Stimulated activated CD8-positive, alpha-beta memory T cell treated with anti-CD3 and anti-CD28 coated beads, Interleukin-4, amount 100 ng/mL, for 1 hour (primary cell): ENCODE measurements at regions not wholly inside any gene's neighbourhood (a gene's known extent, or its start where the extent isn't known, plus 50 kb on each side); places are given as distances from the start of the nearest gene placed in this dataset.

Experiments used
- DNase-seq, 2 donors: peaks; one replicate each; pipeline ENCODE4 v3.0.0-alpha.2; 2020; ENCODE audit warnings: low read depth in 2 of 2, low spot score in 1 of 2

DNA sequence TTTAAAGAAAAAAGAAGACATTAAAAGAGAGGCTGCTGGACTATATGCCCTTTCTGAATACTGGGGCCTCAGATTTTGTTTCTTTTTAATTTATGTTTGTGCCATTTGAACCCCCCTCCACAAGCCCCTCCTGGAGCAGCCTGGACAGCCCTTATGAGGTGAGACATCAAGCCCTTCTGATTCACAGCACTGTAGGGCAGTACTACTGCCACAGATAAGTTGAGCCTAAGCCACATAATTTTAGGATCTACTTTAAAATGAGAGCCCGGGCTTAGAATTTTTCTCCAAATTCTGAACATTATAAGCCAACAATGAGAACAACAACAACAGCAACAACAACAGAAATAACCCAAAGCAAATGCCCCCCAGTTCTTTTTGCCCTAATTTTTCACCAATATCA, 256.9 kb upstream of the SALL1 start:
- no peak for DNase-seq

DNA sequence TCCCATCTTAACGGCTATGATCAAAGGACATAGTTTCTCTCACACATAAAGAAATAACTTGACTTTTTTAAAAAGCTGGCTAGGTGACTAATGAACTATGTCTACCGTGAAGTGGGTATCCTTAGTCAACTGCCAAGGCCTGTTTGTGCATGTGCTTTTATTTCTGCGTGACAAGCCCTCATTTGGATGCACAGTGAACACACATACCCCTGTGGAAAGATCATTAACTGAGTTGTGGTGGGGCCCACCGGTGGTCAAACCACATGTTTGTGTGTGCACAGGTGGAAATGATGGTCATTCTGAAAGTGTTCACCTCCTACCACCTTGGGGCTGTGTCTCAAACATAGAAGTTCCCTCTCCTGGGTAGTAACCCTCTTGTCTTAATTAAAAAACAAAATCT, 256.1 kb upstream of the SALL1 start:
- no peak for DNase-seq

DNA sequence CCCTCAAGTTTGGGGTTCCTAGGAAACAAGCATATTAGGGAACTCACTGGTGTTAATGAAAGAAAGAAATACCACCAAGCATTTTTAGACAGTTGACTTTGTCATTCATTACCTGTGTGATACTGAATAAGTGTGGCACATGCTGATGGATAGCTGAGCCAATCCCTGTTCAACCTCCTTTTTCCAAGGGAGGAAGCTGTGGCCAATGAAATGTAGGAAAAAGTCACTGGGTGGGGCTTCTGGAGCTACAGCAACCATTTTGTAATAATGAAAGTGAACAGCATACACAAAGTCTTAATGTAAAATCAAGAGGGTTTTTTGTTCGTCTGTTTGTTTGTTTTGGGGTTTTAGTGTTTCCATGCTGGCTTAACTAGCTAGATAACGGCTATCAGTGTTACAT, 254.3 kb upstream of the SALL1 start:
- DNase-seq: no peak

GRCh38 chr16:51404386-51404785, 253.3 kb upstream of the SALL1 start:
- DNase-seq: no peak

GRCh38 chr16:51402785-51403184, 251.7 kb upstream of the SALL1 start:
- DNase-seq: no peak

DNA sequence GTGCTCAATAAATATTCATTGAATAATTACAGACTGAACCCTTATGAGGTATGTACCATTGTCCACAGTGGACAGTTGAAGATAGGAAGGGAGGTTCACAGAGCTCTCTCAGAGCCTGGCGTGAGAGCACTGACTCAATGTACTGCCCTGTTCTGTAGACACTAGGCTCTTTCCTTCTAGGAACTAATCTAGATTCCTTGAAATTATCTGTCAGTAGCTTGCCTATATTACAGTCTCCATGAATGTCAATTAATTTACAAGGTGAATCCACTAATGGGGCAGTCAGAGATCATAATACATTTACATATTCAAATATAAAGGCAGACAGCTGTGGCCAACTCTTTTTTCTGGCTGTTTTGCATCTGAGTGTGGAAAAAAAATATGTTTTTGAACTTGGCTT, 251.2 kb upstream of the SALL1 start:
- DNase-seq: no peak

DNA sequence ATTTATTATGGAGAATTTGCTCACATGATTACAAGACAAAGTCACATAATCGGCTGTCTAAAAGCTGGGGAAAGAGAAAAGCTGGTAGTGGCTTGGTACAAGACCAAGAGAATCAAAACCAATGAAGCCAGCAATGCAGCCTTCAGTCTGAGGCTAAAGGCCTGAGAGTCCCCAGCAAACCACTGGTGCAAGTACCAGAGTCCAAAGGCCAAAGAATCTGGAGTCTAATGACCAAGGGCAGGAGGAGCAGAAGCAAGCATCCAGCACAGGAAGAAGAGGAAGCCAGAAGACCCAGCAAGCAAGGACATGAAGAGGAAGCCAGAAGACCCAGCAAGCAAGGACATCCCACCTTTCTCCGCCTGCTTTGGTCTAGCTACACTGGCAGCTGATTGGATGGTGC, 250.6 kb upstream of the SALL1 start:
- no peak for DNase-seq

DNA sequence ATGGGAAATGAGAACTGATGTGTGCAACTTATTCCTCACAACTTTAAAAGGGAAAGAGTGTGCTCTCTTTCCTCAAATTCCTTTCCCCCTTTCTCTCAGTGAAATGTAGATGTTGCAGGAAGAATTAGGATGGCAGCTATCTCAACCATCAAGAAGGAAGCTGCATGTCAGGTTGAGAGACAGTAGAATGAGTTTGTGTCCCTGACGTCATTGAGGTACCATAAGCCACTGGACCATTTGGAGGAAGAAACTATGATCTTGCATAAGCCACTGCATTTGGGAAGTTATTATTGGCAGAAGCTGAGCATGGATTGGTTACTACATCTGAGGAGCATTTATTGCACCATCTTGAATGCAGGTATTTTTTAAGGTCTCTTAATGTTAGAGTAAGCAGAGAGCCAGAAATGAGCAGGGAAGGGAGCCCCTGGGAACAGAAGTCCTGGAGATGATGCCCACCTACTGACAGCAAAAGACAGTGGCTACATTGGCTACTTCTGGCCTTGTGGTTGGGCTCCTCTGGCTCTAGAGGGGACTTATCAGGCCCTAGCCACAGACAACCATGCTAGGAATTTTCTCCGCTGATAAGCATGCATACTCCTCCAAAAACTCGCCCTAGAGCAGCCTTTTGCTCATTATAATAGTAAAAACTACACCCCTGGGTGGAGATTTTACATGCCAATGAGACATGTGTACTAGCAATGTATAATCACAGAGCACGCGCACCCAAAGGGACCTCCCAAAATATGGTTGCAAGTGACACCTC, 249.0 kb upstream of the SALL1 start:
- no peak for DNase-seq

DNA sequence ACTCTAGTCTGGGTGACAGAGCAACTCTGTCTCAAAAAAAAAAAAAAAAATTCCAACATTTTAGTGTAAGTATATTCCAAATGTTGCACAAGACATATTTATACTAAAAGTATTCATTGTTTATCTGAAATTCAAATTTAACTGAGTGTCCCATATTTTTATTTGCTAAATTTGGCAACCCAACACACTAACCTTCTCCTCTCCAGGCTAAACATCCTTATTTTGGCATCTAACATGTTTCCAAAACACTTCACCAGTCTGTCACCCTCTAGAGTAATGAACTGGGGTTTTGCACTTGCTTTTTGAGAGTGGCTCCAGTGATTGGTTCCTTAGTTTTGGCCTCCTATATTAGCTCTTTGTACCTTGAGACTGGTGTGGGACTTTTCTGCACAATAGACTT, 243.4 kb upstream of the SALL1 start:
- DNase-seq: no peak

DNA sequence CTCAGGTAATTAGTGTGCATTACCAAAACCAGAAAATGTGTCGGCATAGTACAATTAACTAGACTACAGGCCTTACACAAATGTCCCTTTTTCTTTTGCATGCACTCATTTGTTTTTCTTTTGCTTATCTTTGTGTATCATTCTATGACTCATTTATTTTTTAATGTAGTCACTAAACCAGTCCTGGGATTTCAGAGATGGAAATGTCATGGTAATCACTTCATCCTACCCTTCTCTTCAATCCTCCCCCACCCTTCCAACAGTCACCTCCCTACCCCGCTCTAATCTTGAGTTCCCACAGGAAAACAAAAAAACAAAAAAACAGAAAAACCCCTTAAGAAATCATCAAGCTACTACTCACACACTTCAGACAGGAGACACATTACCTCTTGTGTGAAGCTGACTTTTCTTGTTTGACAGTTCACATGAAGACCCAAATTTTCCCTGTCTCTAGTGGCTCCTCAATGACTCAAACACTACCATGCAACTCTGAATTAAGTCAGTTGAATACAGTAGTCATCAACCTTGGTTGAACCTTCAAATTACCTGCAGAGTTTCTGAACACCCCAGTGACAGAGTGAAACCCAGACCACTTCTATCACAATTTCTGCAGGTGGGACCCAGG, 242.4 kb upstream of the SALL1 start:
- DNase-seq: no peak

- no peak for DNase-seq
These were observed 241.6 kb upstream of the SALL1 start for GRCh38 chr16:51392521-51393187.

GRCh38 chr16:51391798-51392511, 240.9 kb upstream of the SALL1 start:
- no peak for DNase-seq

DNA sequence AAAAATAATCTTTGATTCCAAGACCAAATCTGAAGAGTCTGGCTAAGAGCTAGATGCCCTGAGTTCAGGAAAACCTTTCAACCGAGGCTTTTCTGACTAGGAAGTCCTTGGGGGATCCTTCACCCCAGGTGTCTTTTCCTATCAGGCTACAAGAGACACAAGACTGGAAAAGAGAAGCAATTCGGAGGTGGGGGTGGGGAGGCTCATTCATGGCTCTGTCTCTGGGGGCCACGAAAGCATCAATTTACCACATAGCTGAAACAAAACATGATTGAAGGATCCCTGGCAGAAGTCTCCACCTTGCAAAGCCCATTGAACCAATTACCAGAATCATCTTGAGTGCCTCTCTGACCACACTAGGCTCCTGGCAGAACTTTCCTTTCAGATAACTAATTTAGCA, 239.8 kb upstream of the SALL1 start:
- DNase-seq: no peak

DNA sequence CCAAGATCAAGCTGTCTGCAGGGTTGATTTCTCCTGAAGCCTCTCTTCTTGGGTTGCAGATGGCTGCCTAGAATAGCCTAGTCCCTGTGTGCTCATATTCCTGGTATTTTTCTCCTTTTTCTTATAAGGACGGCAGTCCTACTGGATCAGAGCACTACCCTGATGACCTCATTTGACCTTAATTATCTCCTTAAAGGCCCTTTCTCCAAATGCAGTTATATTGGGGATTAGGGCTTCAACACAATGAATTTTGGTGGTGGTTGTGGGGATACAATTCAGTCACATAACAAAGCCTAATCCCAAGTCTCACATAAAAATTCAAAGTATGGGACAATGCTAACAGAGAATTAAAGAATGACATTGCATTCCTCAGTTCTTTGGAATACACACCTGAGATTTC, 238.8 kb upstream of the SALL1 start:
- DNase-seq: no peak

DNA sequence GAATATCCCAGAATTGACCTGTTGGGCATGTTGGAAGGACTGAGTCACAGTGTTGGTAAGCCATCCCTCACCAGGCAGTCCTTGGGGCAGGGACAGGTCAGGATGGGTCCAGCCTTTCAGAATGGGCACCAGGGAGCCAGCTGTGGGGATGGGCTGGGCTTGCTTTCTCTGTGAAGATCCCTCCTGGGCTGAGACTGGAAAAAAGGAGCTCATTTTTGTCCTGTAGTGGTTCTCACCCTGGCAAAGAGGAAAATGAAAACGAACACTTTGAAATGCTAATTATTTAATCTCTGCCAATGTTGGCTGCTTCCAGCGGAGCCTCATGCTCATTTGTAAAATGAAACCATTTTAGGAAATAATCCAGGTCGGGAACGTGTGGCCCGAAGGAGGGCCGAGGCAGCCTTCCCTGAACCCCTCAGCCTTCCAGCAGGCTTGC, 237.5 kb upstream of the SALL1 start:
- DNase-seq: no peak

DNA sequence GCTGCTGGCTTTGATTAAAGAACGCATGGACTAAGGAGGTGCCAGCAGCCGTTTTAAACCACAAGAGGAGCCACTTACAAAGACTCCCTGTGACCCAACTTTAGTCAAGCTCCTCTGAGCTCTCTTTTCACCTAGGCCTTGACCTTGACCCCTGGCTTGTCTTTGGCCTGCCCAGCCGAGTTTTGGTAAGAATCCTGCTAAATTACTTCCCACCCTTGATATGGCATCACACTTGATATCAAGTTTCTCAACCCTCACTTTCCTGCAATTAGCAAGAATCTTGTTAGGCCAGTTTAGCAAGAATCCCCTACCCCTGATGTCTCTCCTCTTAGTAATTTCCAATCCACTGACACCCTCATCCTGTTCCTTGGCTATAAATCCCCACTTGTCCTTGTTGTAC, 232.8 kb upstream of the SALL1 start:
- no peak for DNase-seq

DNA sequence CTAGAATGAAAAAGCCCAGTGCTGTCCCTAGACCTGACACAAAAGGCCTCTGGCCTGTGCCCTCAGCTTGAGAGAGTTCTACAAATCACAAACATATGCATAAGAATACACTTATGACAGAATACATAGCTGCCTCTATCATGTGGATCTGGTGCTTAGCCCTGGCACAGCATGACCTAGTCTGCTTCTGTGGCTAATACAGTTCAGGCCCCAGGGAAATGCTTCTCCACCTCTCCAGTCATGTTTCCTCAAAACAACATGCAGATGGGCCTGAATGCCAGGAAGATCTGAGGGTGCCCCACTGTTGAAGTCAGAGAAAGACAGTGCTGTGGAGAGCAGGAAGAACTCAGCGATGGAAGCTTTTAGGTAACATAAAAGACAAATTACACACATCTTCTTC, 231.9 kb upstream of the SALL1 start:
- DNase-seq: no peak

GRCh38 chr16:51382211-51382610, 231.1 kb upstream of the SALL1 start:
- no peak for DNase-seq

DNA sequence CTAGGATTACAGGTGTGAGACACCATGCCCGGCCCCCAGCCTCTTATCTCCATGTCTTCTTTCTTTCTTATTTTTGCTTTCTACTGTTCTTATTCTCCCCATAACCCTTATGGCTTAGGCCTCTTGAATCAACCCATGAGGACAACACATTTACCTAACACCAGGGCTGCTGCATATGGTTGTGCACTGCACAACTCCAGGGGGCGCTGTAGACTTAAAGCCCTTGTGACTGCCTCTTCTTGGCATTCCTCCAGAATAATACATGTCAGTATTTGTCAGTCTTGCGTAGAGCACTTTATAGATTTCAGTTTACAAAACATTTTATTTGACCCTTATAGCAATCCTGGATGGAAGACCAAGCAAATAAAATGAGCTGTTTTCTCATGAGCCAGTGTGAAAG, 225.0 kb upstream of the SALL1 start:
- DNase-seq: no peak

GRCh38 chr16:51374790-51375189, 223.7 kb upstream of the SALL1 start:
- DNase-seq: no peak

DNA sequence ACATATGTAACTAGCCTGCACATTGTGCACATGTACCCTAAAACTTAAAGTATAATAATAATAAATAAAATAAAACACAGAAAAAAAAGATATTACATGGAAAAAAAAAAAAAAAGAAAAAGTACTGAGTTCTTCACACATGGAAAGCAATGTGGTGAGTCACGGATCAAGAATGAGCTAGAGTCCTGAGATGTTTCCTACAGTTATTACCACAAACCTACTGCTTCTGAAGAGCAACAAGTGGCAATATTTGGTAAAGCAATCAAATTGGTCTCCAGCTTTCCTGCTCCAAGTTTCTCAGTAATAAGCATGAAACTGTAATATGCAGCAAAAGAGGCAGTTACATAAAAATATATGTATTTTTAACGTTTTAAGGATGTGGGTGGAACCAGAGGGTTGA, 223.3 kb upstream of the SALL1 start:
- DNase-seq: no peak

DNA sequence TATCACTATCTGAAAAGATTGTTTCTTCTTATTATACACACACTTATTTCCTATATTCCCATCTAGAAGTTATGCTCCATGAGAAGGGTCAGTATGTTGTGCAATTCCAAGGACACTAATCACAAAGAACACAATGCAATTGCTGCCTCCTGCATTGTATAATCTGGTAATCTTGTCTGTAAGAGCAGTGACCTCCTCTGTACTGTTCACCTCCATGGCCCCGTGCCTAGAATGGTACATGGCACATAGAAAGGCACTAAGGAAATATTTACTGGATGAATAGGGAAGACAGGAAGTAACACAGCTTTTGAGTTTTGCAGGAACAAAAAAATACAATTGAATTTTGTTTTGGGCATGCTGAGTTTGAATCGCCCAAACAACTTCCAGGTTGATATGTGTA, 214.6 kb upstream of the SALL1 start:
- no peak for DNase-seq
